ENCODE measurements at regions not wholly inside any gene's neighbourhood (a gene's known extent, or its start where the extent isn't known, plus 50 kb on each side); places are given as distances from the start of the nearest gene placed in this dataset.
"Not testable (repeated sequence)": the region's sequence is repeated elsewhere in the genome, so short reads cannot be mapped to it uniquely, and the experiment has no call there.

DNA sequence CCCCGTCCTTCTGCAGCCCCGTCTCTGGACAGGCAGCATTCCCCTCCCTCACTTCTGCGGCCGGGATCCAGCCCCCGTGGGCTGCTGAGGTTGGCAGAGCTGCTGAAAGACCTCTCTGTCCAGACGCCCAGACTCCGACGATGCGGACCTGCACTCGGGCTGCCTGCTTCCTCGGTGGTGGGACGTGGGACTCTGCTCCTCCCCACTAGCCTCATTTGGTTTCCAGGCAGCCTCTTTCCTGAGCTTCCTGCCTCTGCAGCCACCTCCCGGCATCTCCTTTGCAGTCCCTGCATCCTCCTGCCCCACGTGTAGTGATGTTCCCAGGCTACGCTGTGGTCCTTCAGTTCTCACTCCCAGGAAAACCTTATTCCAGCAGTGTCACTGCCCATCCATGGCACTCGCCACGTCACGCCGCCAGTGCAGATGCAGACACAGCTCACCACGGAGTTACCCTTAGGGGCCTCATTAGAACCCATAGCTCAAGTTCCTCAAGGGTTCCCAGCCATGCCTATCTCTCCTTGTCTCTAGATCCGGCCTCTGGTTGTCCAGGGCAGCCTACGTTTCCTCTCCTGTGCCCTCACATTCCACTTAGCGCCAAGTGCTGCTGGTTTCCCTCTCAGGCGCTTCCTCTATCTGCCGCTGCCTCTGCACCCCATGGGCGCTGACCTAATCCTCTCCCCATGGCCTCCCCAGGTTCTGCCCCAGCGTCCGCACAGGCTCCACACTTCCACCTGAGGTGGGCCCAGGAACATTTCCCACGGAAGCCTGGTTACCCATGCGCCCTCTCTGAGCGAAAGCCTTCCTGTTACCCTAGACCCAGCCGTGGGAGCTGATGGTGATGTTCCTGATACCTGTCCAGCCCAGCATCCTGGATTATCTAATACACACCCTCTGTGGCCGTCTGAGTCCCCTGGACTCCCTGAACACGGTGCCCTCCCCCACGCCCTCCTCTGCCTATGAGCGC is 318.3 kb upstream of the MYT1L start:
- no peak for ATAC-seq (ENCODE audit: low read depth)
- Mint-ChIP-seq H3K27ac (no peak overlapping the region), H3K36me3 (no peaks in the 10 kb centered on the region), H3K9me3 (peaks cover 2% of the 10 kb centered on the region), H3K4me1 (no peaks in the 10 kb centered on the region), H3K27me3 (no peaks in the 10 kb centered on the region), H3K4me3 (no peak overlapping the region)
- no peak for DNase-seq (ENCODE audit: low spot score in 2 of 2)

DNA sequence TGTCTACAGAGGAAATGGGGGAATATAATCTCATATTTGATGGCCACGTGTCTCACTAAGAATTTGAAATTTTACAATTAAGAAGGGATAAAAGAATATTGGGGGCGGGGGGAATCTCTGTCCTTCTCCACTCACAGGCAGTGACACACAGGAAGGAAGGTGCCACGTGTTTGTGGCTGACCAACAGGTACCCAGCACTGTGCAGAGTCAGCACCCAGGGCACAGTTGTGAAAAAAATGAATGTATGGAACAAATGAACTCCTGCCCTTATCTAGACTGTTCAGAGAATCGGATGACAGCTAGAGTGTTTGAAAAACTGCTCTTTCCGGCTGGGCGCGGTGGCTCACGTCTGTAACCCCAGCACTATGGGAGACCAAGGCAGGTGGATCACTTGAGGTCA is 317.0 kb upstream of the MYT1L start:
- Mint-ChIP-seq H3K4me3 (no peak overlapping the region), H3K27me3 (peaks cover 6% of the 10 kb centered on the region), H3K4me1 (peaks cover 6% of the 10 kb centered on the region), H3K36me3 (no peaks in the 10 kb centered on the region), H3K27ac (no peak overlapping the region), H3K9me3 (peaks cover 8% of the 10 kb centered on the region)
- no peak for ATAC-seq (ENCODE audit: low read depth)
- DNase-seq (ENCODE audit: low spot score in 2 of 2): no peak

DNA sequence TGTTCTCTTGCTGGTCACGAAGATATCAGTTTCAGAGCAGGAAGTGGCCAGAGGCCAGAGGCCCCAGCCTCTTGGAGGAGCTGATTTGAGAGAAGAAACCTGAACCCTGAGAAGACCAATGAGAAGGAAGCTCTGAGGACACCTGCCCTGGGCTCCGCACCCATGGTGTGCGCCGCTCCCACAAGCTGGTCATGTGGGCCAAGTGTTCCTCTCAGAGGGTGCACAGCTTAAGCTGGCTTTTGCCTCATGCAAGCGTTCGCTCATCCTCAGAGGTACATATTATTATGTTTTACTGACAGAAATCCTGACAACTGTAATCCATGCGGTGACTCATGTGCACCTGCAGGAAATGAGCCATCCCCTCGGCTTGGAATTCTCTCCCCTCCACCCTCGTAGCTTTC is 316.1 kb upstream of the MYT1L start:
- H3K4me1 Mint-ChIP-seq: peaks cover 6% of the 10 kb centered on the region
- no peak overlapping the region for H3K27ac Mint-ChIP-seq
- DNase-seq (ENCODE audit: low spot score in 2 of 2) (no peak), ATAC-seq (ENCODE audit: low read depth) (no peak)
- H3K27me3 Mint-ChIP-seq: peaks cover 6% of the 10 kb centered on the region
- H3K4me3 Mint-ChIP-seq: no peak overlapping the region
- peaks cover 8% of the 10 kb centered on the region for H3K9me3 Mint-ChIP-seq
- H3K36me3 Mint-ChIP-seq: no peaks in the 10 kb centered on the region

DNA sequence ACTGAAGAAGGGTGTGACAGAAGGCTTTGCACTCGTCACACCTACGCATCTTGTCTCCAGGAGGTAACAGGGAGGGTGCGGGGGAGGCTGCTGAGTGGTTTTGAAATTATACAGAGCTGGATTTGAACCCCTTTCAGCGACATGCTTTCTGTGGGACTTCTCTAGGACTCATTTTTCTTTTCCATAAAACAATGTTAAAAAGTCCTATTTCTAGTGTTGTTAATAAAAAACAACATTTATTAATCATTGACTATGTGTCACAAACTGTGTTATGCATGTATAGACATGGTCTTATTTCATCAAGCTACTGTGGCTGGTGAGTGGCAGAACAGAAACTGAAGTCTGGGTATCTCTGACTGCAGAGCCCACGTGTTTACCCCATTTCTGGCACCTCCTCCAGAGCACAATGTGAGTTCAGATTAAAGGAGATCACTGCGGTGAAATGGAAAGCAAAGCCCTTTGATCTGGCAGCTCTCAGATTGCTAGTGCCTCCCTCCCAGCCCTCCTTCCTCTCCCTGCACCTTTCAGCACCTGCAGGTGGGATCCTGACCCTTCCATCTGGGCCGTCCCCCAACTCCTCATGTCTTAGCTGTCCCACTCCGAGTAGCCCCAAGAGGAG is 315.5 kb upstream of the MYT1L start:
- H3K27ac Mint-ChIP-seq: no peak overlapping the region
- no peaks in the 10 kb centered on the region for H3K36me3 Mint-ChIP-seq
- no peak for DNase-seq (ENCODE audit: low spot score in 2 of 2)
- no peak overlapping the region for H3K4me3 Mint-ChIP-seq
- peaks cover 6% of the 10 kb centered on the region for H3K4me1 Mint-ChIP-seq
- peaks cover 8% of the 10 kb centered on the region for H3K9me3 Mint-ChIP-seq
- H3K27me3 Mint-ChIP-seq: peaks cover 6% of the 10 kb centered on the region
- no peak for ATAC-seq (ENCODE audit: low read depth)

DNA sequence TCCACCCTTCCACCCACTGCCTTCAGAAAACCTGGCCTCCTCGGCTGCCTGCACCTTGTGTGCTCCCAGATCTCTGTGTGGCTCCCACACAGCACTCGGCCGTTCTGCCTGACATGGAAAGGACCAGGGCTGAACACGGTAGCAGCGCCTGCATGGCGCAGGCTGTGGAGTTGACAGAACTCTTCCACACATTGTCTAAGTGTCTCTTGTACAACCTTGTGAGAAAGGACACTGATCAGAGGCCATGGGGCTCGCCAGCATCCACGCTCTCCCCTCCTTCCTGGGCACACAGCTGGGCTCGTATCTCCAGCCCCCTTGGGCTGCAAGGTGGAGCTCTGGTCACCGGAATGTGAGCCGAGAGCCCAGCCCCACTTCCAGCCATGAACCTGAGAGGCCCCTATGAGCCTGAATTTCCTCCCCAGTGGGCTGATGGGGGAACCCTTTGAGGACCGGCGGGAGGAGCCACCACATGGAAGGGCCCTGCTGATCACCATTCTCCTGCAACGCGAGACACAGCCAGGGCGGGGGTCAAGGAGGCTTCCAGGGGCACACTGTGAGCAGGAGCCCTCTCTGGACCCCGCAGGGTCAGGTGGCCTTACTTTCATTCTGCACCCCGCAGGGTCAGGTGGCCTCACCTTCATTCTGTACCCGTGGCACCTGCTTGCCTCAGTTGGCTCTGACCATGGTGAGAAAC is 314.2 kb upstream of the MYT1L start:
- peaks cover 8% of the 10 kb centered on the region for H3K9me3 Mint-ChIP-seq
- H3K36me3 Mint-ChIP-seq: no peaks in the 10 kb centered on the region
- peaks cover 6% of the 10 kb centered on the region for H3K27me3 Mint-ChIP-seq
- no peak overlapping the region for H3K27ac Mint-ChIP-seq
- no peak overlapping the region for H3K4me3 Mint-ChIP-seq
- ATAC-seq (ENCODE audit: low read depth): no peak
- peaks cover 6% of the 10 kb centered on the region for H3K4me1 Mint-ChIP-seq
- no peak for DNase-seq (ENCODE audit: low spot score in 2 of 2)

DNA sequence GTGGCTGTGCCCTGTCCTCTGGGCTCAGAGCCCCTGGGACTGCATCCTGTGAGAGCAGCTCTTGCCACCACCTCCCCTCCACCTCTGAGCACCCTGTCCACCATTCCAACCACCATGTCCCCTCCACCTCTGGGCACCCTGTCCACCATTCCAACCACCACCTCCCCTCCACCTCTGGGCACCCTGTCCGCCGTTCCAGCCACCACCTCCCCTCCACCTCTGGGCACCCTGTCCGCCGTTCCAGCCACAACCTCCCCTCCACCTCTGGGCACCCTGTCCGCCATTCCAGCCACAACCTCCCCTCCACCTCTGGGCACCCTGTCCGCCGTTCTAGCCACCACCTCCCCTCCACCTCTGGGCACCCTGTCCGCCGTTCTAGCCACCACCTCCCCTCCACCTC is 313.7 kb upstream of the MYT1L start:
- not testable (repeated sequence) for H3K4me1 Mint-ChIP-seq; H3K4me3 Mint-ChIP-seq; H3K27me3 Mint-ChIP-seq; ATAC-seq (ENCODE audit: low read depth); H3K27ac Mint-ChIP-seq; H3K36me3 Mint-ChIP-seq; DNase-seq (ENCODE audit: low spot score in 2 of 2); H3K9me3 Mint-ChIP-seq

DNA sequence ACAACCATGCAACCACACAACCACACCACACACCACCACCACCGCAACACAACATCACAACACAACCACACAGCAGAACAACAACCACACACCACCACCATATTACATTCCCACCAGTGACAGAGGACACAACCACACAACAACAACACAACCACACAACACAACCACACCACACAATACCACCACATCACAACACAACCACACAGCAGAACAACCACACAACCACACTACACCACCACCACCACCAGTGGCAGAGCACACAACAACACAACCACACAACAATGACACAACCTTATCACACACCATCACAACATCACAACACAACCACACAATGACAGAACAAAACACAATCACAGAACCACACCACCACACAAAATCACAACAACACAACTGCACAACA is 313.0 kb upstream of the MYT1L start:
- ATAC-seq (ENCODE audit: low read depth) (no peak), DNase-seq (ENCODE audit: low spot score in 2 of 2) (no peak)
- Mint-ChIP-seq H3K27ac (no peak overlapping the region), H3K9me3 (peaks cover 8% of the 10 kb centered on the region), H3K36me3 (no peaks in the 10 kb centered on the region), H3K4me1 (peaks cover 6% of the 10 kb centered on the region), H3K27me3 (peaks cover 7% of the 10 kb centered on the region), H3K4me3 (no peak overlapping the region)

DNA sequence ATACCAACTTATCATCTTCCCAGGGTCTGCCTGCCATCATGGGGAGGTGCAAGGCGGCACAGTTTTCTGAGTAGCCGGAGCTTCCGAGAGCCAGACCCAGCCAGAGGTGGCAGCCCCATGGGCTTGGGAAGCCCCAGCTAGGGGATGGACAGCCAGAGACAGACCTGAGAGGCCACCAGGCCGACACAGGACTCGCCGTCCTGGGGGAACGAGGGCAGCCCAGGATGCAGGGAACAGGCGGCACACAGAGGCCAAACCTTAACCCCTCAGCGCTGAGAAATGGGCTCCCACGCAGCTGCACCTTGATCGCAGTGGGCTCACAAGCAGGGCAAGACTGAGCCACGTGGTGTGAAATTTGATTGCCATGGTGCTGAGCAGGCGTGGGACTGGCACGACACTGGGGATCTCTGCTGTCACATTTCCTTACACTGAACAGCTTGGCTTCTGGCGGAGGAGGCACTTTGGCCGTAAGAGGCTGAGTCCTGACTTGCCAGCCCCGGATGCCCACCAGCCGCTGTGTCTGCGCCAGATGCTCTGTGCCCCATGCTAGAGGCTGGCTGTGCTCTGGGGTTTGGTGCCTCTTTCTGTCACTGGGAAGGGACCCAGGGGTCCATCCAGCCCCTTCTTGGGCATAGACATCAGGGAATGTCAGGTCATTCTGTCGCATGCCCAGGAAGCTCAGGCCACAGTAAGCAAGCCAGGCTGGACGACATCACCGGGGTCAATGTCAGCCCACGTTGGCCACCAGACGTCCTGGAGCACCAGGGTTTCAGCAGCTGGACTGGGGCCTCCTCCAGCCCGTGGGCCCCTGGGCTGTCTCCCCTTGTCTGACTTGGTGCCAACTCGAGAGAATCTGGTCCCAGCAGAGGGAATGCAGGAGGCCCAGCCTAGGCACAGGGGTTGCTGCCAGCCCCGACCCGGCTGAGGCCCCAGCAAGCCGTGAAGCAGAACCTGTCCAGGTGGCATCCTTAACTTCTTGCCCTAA is 312.1 kb upstream of the MYT1L start:
- Mint-ChIP-seq H3K27me3 (peaks cover 8% of the 10 kb centered on the region), H3K4me3 (no peak overlapping the region), H3K27ac (no peak overlapping the region), H3K4me1 (peaks cover 6% of the 10 kb centered on the region), H3K9me3 (peaks cover 8% of the 10 kb centered on the region), H3K36me3 (no peaks in the 10 kb centered on the region)
- ATAC-seq (ENCODE audit: low read depth): no peak
- no peak for DNase-seq (ENCODE audit: low spot score in 2 of 2)

DNA sequence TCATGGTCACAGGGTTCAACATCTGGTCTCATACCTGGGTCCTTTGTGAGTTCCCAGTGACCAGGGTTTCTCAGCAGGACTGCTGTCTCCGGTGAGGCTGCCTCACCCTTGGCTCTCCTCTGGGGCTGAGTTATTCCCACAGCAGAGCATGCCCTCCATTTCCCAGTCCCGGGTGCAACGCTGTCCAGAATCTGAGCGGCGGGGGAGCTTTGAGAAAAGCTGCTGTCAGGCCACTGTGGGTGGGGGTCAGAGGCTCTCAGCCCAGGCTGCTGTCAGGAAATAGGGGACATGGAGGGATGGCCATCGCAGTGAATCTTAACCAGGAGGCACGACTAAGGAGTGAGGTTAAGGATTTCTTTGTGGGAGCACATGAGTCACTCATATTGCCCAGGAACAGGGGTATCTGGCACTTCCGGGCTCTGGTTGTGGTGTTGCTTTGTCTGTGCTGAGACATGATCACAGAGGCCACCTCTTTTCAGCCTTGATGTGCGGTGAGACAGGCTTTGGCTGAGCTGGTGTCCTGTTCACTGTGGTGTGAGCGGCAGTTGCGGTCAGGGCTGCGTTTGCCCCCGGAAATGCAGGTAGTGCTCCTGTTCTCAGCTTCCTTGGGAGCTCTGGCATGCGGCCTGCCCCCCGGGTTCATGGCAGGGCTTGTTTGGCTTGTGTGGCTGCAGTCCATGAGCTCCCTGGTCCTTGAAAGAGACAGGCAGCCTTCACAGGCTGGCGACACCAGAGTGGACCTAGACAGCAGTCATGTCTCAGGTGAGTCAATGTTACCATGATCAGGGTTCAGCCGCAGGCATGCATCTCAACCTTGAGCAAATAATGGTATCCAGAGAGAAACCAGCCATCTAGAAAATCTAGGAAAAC is 310.7 kb upstream of the MYT1L start:
- H3K4me3 Mint-ChIP-seq: no peak overlapping the region
- peaks cover 11% of the 10 kb centered on the region for H3K27me3 Mint-ChIP-seq
- peaks cover 6% of the 10 kb centered on the region for H3K4me1 Mint-ChIP-seq
- ATAC-seq (ENCODE audit: low read depth): no peak
- no peak overlapping the region for H3K27ac Mint-ChIP-seq
- H3K36me3 Mint-ChIP-seq: no peaks in the 10 kb centered on the region
- H3K9me3 Mint-ChIP-seq: peaks cover 6% of the 10 kb centered on the region
- no peak for DNase-seq (ENCODE audit: low spot score in 2 of 2)

DNA sequence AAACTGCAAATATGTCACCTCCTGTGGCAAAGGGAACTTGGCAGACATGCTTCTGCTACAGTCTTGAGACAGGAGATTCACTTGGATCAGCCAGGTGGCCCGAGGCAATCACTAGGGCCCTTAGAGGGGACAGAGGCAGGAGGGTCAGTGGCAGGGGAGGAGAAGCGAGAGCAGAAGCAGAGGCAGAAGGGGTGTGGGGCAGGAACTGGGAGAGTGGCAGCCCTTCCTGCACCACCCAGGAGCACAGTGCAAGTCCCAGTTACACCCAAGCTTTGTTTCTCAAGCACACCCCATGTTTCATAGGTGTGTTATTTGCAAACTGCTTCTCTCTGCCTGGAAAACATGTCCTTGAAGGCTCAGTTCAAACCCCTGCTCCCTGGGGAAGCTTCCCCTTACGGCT is 309.7 kb upstream of the MYT1L start:
- no peaks in the 10 kb centered on the region for H3K36me3 Mint-ChIP-seq
- peaks cover 6% of the 10 kb centered on the region for H3K4me1 Mint-ChIP-seq
- H3K4me3 Mint-ChIP-seq: no peak overlapping the region
- no peak for DNase-seq (ENCODE audit: low spot score in 2 of 2)
- no peak for ATAC-seq (ENCODE audit: low read depth)
- H3K9me3 Mint-ChIP-seq: peaks cover 6% of the 10 kb centered on the region
- no peak overlapping the region for H3K27ac Mint-ChIP-seq
- H3K27me3 Mint-ChIP-seq: peaks cover 13% of the 10 kb centered on the region

DNA sequence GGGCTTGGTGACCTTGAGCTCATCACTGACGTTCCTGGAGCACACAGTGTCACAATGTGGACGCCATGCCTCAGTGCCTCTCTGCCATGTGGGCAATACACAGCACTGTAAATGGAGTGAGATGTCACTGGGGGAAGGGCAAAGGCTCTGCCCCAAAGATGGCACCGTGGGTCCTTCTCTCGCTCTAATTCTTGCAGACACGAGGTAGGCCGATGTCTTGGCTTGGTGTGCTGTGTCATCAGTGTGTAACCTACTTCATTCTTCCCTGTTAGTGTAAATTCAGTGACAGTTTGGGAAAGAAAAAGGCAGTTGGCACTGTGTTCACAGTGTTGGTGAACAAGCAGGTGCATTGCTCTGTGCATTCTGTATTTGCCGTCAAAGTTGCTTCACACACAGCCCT is 309.3 kb upstream of the MYT1L start:
- H3K9me3 Mint-ChIP-seq: peaks cover 6% of the 10 kb centered on the region
- peaks cover 13% of the 10 kb centered on the region for H3K27me3 Mint-ChIP-seq
- no peak overlapping the region for H3K4me3 Mint-ChIP-seq
- no peaks in the 10 kb centered on the region for H3K36me3 Mint-ChIP-seq
- H3K27ac Mint-ChIP-seq: no peak overlapping the region
- DNase-seq (ENCODE audit: low spot score in 2 of 2) (no peak), ATAC-seq (ENCODE audit: low read depth) (no peak)
- peaks cover 6% of the 10 kb centered on the region for H3K4me1 Mint-ChIP-seq

DNA sequence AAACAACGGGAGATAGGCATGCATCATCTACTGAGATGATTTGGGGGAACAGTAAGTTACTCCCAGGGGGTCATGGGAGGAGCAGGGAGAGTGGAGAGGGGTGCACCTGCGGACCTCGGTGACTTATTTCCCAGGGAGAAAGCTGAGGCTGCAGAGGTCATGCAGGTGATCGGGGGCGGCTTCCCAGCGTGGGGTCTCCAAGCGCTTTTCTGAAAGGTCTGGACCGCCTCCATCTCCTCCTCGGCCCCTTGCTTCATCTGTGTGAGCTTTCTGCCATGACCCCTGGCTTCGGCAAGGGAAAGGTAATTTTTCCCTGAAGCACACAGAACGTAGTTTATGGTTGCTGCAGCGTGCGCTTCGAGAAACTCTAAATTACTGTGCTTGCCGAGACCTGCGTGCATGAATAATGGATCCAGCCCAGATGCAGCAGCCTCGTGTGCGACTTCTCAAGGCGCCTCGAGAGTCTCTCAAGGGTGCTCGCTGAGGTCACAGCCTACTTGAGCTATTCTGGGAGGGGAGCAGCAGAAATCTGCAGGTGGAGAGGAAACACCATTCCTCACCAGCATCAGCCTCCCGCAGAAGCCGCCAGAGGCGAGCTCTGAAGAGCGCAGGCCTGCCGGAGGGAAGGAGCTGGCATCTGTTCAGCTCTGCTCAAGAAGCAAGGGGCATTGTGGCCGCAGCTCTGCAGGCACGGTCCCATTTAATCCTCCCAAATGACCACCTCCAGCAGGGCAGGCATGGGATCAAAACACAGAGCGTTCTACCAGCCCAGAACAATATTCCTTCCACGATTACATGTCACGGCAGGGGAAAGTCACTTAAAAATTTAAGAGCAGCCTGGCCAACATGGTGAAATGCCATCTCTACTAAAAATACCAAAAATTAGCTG is 308.4 kb upstream of the MYT1L start:
- DNase-seq (ENCODE audit: low spot score in 2 of 2): no peak
- ATAC-seq (ENCODE audit: low read depth): no peak
- Mint-ChIP-seq H3K4me1 (peaks cover 6% of the 10 kb centered on the region), H3K9me3 (peaks cover 6% of the 10 kb centered on the region), H3K4me3 (no peak overlapping the region), H3K36me3 (no peaks in the 10 kb centered on the region), H3K27ac (no peak overlapping the region), H3K27me3 (peaks cover 13% of the 10 kb centered on the region)
